ENCODE measurements at regions not wholly inside any gene's neighbourhood (a gene's known extent, or its start where the extent isn't known, plus 50 kb on each side); places are given as distances from the start of the nearest gene placed in this dataset.

GRCh38 chr20:52731093-52731492 is 241.1 kb upstream of the TSHZ2 start:
- Histone ChIP-seq H3K36me3 (ENCODE audit: insufficient read depth, low read length) (no peaks in the 10 kb centered on the region), H3K27me3 (ENCODE audit: insufficient read depth, low read depth, low read length) (no peaks in the 10 kb centered on the region), H2AFZ (ENCODE audit: low read depth, low read length) (peak overlapping the region; percentile 41), H3K79me2 (replicated peaks; ENCODE audit: insufficient read depth, low read length) (no peaks in the 10 kb centered on the region), H3K4me2 (ENCODE audit: low read length) (peak overlapping the region; percentile 17), H3K9ac (ENCODE audit: low read length) (peak overlapping the region; percentile 46), H3K27ac (ENCODE audit: low read length) (peak overlapping the region; percentile 60), H3F3A (ENCODE audit: insufficient read depth, low read length, poor library complexity, severe bottlenecking) (no peaks in the 10 kb centered on the region), H3K9me2 (ENCODE audit: insufficient read depth, low read length) (no peaks in the 10 kb centered on the region), H3K9me3 (ENCODE audit: low read length) (peaks cover 3% of the 10 kb centered on the region), H4K20me1 (ENCODE audit: insufficient read depth) (no peaks in the 10 kb centered on the region), H3K4me3 (ENCODE audit: low read length) (peak overlapping the region; percentile 22)
- no peak for TF ChIP-seq MXI1 (conservative IDR thresholded peaks at IDR 0.05; ENCODE audit: poor library complexity, severe bottlenecking)
- TF ChIP-seq SMC3 (conservative IDR thresholded peaks at IDR 0.05; ENCODE audit: poor library complexity) = no peak
- TF ChIP-seq RAD21 (conservative IDR thresholded peaks at IDR 0.05) = peak; percentile 22
- no peak for TF ChIP-seq EZH2 (IDR thresholded peaks at IDR 0.05; ENCODE audit: borderline replicate concordance, insufficient read depth, low read length, poor library complexity, severe bottlenecking)
- TF ChIP-seq TAF1 (IDR thresholded peaks at IDR 0.05; ENCODE audit: low read depth) = no peak
- TF ChIP-seq CTCF (IDR thresholded peaks at IDR 0.05; ENCODE audit: poor library complexity, severe bottlenecking) = no peak
- peak; percentile 81 for TF ChIP-seq REST (IDR thresholded peaks at IDR 0.05; ENCODE audit: borderline replicate concordance)
- TF ChIP-seq POLR2AphosphoS5 (IDR thresholded peaks at IDR 0.05) = peak; percentile 53
- peak; percentile 59 for TF ChIP-seq EP300 (conservative IDR thresholded peaks at IDR 0.05; ENCODE audit: poor library complexity, severe bottlenecking)

- Histone ChIP-seq H3K27ac (ENCODE audit: low read length) (no peak overlapping the region), H3K27me3 (ENCODE audit: insufficient read depth, low read depth, low read length) (no peaks in the 10 kb centered on the region), H4K20me1 (ENCODE audit: insufficient read depth) (no peaks in the 10 kb centered on the region), H3K9me2 (ENCODE audit: insufficient read depth, low read length) (no peaks in the 10 kb centered on the region), H3K4me2 (ENCODE audit: low read length) (no peak overlapping the region), H3K36me3 (ENCODE audit: insufficient read depth, low read length) (no peaks in the 10 kb centered on the region), H3K9me3 (ENCODE audit: low read length) (peaks cover 3% of the 10 kb centered on the region), H3K4me3 (ENCODE audit: low read length) (no peak overlapping the region), H2AFZ (ENCODE audit: low read depth, low read length) (no peak overlapping the region), H3K9ac (ENCODE audit: low read length) (no peak overlapping the region), H3F3A (ENCODE audit: insufficient read depth, low read length, poor library complexity, severe bottlenecking) (no peaks in the 10 kb centered on the region), H3K79me2 (replicated peaks; ENCODE audit: insufficient read depth, low read length) (no peaks in the 10 kb centered on the region)
- TF ChIP-seq MXI1 (conservative IDR thresholded peaks at IDR 0.05; ENCODE audit: poor library complexity, severe bottlenecking) (no peak), POLR2AphosphoS5 (IDR thresholded peaks at IDR 0.05) (no peak), TAF1 (IDR thresholded peaks at IDR 0.05; ENCODE audit: low read depth) (no peak), EZH2 (IDR thresholded peaks at IDR 0.05; ENCODE audit: borderline replicate concordance, insufficient read depth, low read length, poor library complexity, severe bottlenecking) (no peak), REST (IDR thresholded peaks at IDR 0.05; ENCODE audit: borderline replicate concordance) (no peak), RAD21 (conservative IDR thresholded peaks at IDR 0.05) (no peak), CTCF (IDR thresholded peaks at IDR 0.05; ENCODE audit: poor library complexity, severe bottlenecking) (no peak), EP300 (conservative IDR thresholded peaks at IDR 0.05; ENCODE audit: poor library complexity, severe bottlenecking) (no peak), SMC3 (conservative IDR thresholded peaks at IDR 0.05; ENCODE audit: poor library complexity) (no peak)
These were observed 244.3 kb upstream of the TSHZ2 start for GRCh38 chr20:52727740-52728456.
